K562 (cell line): ENCODE measurements at regions not wholly inside any gene's neighbourhood (a gene's known extent, or its start where the extent isn't known, plus 50 kb on each side); places are given as distances from the start of the nearest gene placed in this dataset.

Experiments
- GTF2E2 ChIP-seq: fragments of 200-800 bp; sonication (Bioruptor generic); IDR thresholded peaks from 2 replicates; pipeline ENCODE4 v1.6.1; 2016; ENCODE audit warnings: missing genetic modification characterization, missing compliant biosample characterization
- HDAC1 ChIP-seq, 2 experiments: fragments of 450-650 bp; IDR thresholded peaks; 2 replicates each; pipeline ENCODE4 v1.6.1; 2016 to 2017; ENCODE audit warnings: inconsistent platforms in 1 of 2, mild to moderate bottlenecking in 1 of 2, moderate library complexity in 1 of 2
- HNRNPL ChIP-seq: fragments of 200-400 bp; formaldehyde crosslinking; IDR thresholded peaks from 2 replicates; pipeline ENCODE4 v1.6.1; 2017; ENCODE audit warnings: low read depth, mild to moderate bottlenecking, low read length
- NFIX ChIP-seq: fragments of 250-450 bp; sonication (Bioruptor Pico); IDR thresholded peaks from 2 replicates; pipeline ENCODE4 v1.4.0; 2020; ENCODE audit warnings: low read depth, mild to moderate bottlenecking, moderate library complexity
- NR2F6 ChIP-seq: fragments of 450-650 bp; formaldehyde crosslinking; IDR thresholded peaks from 2 replicates; pipeline ENCODE4 v1.4.0; 2020; ENCODE audit warnings: mild to moderate bottlenecking
- POLR2A ChIP-seq: fragments of 450-650 bp; conservative IDR thresholded peaks from 2 replicates; pipeline ENCODE4 v1.6.1; 2016
- POLR2AphosphoS2 ChIP-seq: IDR thresholded peaks from 2 replicates; pipeline ENCODE4 v1.6.1; 2012; ENCODE audit warnings: low read length, improper control_type of control experiment
- RERE ChIP-seq: sonication (generic); formaldehyde crosslinking; IDR thresholded peaks from 2 replicates; pipeline ENCODE4 v1.8.0; 2023; ENCODE audit warnings: missing genetic modification reagents, mild to moderate bottlenecking, borderline replicate concordance
- SMAD2 ChIP-seq: fragments of 150-350 bp; IDR thresholded peaks from 2 replicates; pipeline ENCODE4 v1.6.1; 2014; ENCODE audit warnings: low read depth, mild to moderate bottlenecking, low read length
- ZNF707 ChIP-seq: fragments of 250-450 bp; sonication (Bioruptor Pico); conservative IDR thresholded peaks from 2 replicates; pipeline ENCODE4 v1.8.0; 2022; ENCODE audit warnings: inconsistent platforms, mild to moderate bottlenecking, moderate library complexity
- TF ChIP-seq, protein P1 (sequence below), 3 experiments: IDR thresholded peaks in 2 of 3; conservative IDR thresholded peaks in 1 of 3; 2 replicates each; pipeline ENCODE4 v1.5.1; 2011 to 2012; ENCODE audit warnings: low read length in 3 of 3, mild to moderate bottlenecking in 3 of 3, control low read depth in 2 of 3, improper control_type of control experiment in 1 of 3, inconsistent platforms in 1 of 3, low read depth in 1 of 3, mixed read lengths in 1 of 3, moderate library complexity in 1 of 3; ENCODE audit not compliant: insufficient read depth in 2 of 3

DNA sequence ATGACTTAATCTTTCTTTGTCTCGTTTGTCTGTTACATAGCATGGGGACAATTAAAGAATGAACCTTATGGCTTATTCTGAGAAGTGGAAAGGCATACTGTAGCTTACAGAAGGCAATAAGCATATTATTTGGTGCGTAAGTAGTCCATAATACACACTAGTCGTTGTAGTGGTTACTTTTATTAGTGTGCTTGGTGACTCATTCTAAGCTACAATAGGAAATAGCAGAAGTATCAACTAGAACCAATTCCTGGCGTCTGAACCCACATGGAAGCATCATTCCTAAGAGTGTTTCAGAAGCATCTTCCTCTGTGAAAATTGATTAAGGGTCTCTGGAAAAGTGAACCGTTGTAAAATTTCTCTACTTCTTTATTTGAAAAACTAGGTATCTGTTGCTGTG, 777.8 kb upstream of the EEF2KMT start:
- no peak for TF ChIP-seq POLR2A
- TF ChIP-seq SMAD2 = no peak
- no peak for TF ChIP-seq HDAC1 (IDR thresholded peaks at IDR 0.05)
- no peak for TF ChIP-seq NFIX (CRISPR knock-in tag)
- TF ChIP-seq HNRNPL = no peak
- no peak for TF ChIP-seq RERE (CRISPR knock-in tag)
- TF ChIP-seq GTF2E2 = no peak
- no peak for TF ChIP-seq ZNF707 (CRISPR knock-in tag)
- TF ChIP-seq, protein P1, sequence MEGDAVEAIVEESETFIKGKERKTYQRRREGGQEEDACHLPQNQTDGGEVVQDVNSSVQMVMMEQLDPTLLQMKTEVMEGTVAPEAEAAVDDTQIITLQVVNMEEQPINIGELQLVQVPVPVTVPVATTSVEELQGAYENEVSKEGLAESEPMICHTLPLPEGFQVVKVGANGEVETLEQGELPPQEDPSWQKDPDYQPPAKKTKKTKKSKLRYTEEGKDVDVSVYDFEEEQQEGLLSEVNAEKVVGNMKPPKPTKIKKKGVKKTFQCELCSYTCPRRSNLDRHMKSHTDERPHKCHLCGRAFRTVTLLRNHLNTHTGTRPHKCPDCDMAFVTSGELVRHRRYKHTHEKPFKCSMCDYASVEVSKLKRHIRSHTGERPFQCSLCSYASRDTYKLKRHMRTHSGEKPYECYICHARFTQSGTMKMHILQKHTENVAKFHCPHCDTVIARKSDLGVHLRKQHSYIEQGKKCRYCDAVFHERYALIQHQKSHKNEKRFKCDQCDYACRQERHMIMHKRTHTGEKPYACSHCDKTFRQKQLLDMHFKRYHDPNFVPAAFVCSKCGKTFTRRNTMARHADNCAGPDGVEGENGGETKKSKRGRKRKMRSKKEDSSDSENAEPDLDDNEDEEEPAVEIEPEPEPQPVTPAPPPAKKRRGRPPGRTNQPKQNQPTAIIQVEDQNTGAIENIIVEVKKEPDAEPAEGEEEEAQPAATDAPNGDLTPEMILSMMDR (IDR thresholded peaks at IDR 0.05 in 2 of 3, conservative IDR thresholded peaks at IDR 0.05 in 1 of 3; ENCODE audit: insufficient read depth in 2 of 3, low read depth in 1 of 3, low read length in 3 of 3) = no peak
- TF ChIP-seq POLR2AphosphoS2 = no peak
- TF ChIP-seq NR2F6 = no peak
